ENCODE measurements at regions not wholly inside any gene's neighbourhood (a gene's known extent, or its start where the extent isn't known, plus 50 kb on each side); places are given as distances from the start of the nearest gene placed in this dataset.

GRCh38 chr3:158005391-158006100 lies 100.7 kb downstream of the SHOX2 start:
- no peak overlapping the region for H3K9ac ChIP-seq (ENCODE audit: insufficient read depth, low read length)
- H4K20me1 ChIP-seq (ENCODE audit: control insufficient read depth, extremely low read depth, insufficient read depth, low read length) = no peaks in the 10 kb centered on the region
- H2AFZ ChIP-seq (ENCODE audit: low read length) = no peak overlapping the region
- H3K36me3 ChIP-seq (ENCODE audit: control insufficient read depth, insufficient read depth, low read length) = no peaks in the 10 kb centered on the region
- H3K4me3 ChIP-seq (replicated peaks in 1 of 4; ENCODE audit: control extremely low read depth in 1 of 4, insufficient read depth in 1 of 4, low read depth in 3 of 4, low read length in 4 of 4) = no peak overlapping the region
- no peak for DNase-seq (ENCODE audit: low read depth in 2 of 2)
- no peaks in the 10 kb centered on the region for H3K79me2 ChIP-seq (ENCODE audit: control insufficient read depth, insufficient read depth, low read length)
- no peak overlapping the region for H3K4me2 ChIP-seq (ENCODE audit: extremely low read depth, insufficient read depth, low read length)
- TF ChIP-seq EZH2 (IDR thresholded peaks at IDR 0.05; ENCODE audit: low read length, missing control alignments) (no peak), CTCF (conservative IDR thresholded peaks at IDR 0.05 in 1 of 2, IDR thresholded peaks at IDR 0.05 in 1 of 2; ENCODE audit: low read depth in 1 of 2, low read length in 2 of 2) (no peak)
- H3K27ac ChIP-seq (ENCODE audit: insufficient read depth, low read length) = no peak overlapping the region
- H3K4me1 ChIP-seq (ENCODE audit: control insufficient read depth, extremely low read depth, insufficient read depth, low read length) = no peaks in the 10 kb centered on the region
- H3K27me3 ChIP-seq (ENCODE audit: control insufficient read depth, insufficient read depth, low read length) = no peaks in the 10 kb centered on the region
- no peaks in the 10 kb centered on the region for H3K9me3 ChIP-seq (ENCODE audit: control insufficient read depth, insufficient read depth, low read depth, low read length)

GRCh38 chr3:157999246-157999645 lies 107.0 kb downstream of the SHOX2 start:
- Histone ChIP-seq H3K27me3 (ENCODE audit: control insufficient read depth, insufficient read depth, low read length) (no peaks in the 10 kb centered on the region), H3K27ac (ENCODE audit: insufficient read depth, low read length) (no peak overlapping the region), H2AFZ (ENCODE audit: low read length) (no peak overlapping the region), H3K9ac (ENCODE audit: insufficient read depth, low read length) (no peak overlapping the region), H3K4me1 (ENCODE audit: control insufficient read depth, extremely low read depth, insufficient read depth, low read length) (no peaks in the 10 kb centered on the region), H4K20me1 (ENCODE audit: control insufficient read depth, extremely low read depth, insufficient read depth, low read length) (no peaks in the 10 kb centered on the region), H3K4me2 (ENCODE audit: extremely low read depth, insufficient read depth, low read length) (no peak overlapping the region), H3K4me3 (replicated peaks in 1 of 4; ENCODE audit: control extremely low read depth in 1 of 4, insufficient read depth in 1 of 4, low read depth in 3 of 4, low read length in 4 of 4) (no peak overlapping the region), H3K9me3 (ENCODE audit: control insufficient read depth, insufficient read depth, low read depth, low read length) (no peaks in the 10 kb centered on the region), H3K79me2 (ENCODE audit: control insufficient read depth, insufficient read depth, low read length) (no peaks in the 10 kb centered on the region), H3K36me3 (ENCODE audit: control insufficient read depth, insufficient read depth, low read length) (no peaks in the 10 kb centered on the region)
- no peak for TF ChIP-seq EZH2 (IDR thresholded peaks at IDR 0.05; ENCODE audit: low read length, missing control alignments)
- no peak for TF ChIP-seq CTCF (conservative IDR thresholded peaks at IDR 0.05 in 1 of 2, IDR thresholded peaks at IDR 0.05 in 1 of 2; ENCODE audit: low read depth in 1 of 2, low read length in 2 of 2)
- no peak for DNase-seq (ENCODE audit: low read depth in 2 of 2)

GRCh38 chr3:157982359-157982758 lies 123.9 kb downstream of the SHOX2 start:
- no peak for TF ChIP-seq CTCF (conservative IDR thresholded peaks at IDR 0.05 in 1 of 2, IDR thresholded peaks at IDR 0.05 in 1 of 2; ENCODE audit: low read depth in 1 of 2, low read length in 2 of 2)
- TF ChIP-seq EZH2 (IDR thresholded peaks at IDR 0.05; ENCODE audit: low read length, missing control alignments) = no peak

More at GRCh38 chr3:157982359-157982758, 123.9 kb downstream of the SHOX2 start:
- Histone ChIP-seq H4K20me1 (ENCODE audit: control insufficient read depth, extremely low read depth, insufficient read depth, low read length) (no peaks in the 10 kb centered on the region), H3K27ac (ENCODE audit: insufficient read depth, low read length) (no peak overlapping the region), H3K4me2 (ENCODE audit: extremely low read depth, insufficient read depth, low read length) (no peak overlapping the region), H2AFZ (ENCODE audit: low read length) (no peak overlapping the region), H3K9ac (ENCODE audit: insufficient read depth, low read length) (no peak overlapping the region), H3K79me2 (ENCODE audit: control insufficient read depth, insufficient read depth, low read length) (no peaks in the 10 kb centered on the region), H3K4me3 (replicated peaks in 1 of 4; ENCODE audit: control extremely low read depth in 1 of 4, insufficient read depth in 1 of 4, low read depth in 3 of 4, low read length in 4 of 4) (no peak overlapping the region), H3K27me3 (ENCODE audit: control insufficient read depth, insufficient read depth, low read length) (no peaks in the 10 kb centered on the region), H3K36me3 (ENCODE audit: control insufficient read depth, insufficient read depth, low read length) (no peaks in the 10 kb centered on the region), H3K9me3 (ENCODE audit: control insufficient read depth, insufficient read depth, low read depth, low read length) (no peaks in the 10 kb centered on the region), H3K4me1 (ENCODE audit: control insufficient read depth, extremely low read depth, insufficient read depth, low read length) (no peaks in the 10 kb centered on the region)
- no peak for DNase-seq (ENCODE audit: low read depth in 2 of 2)
